A549 (cell line): ENCODE measurements at regions not wholly inside any gene's neighbourhood (a gene's known extent, or its start where the extent isn't known, plus 50 kb on each side); places are given as distances from the start of the nearest gene placed in this dataset.

Experiments used
- ATAC-seq, 2 experiments: fragments of 200-7000 bp in 1 of 2; fragments of >200 bp in 1 of 2; cut with Nextera tagmentation in 1 of 2; cut with Tn5 transposase in 1 of 2; 3 replicates each; pipeline versions ENCODE4 v1.8.0 to v1.9.1; 2018 to 2020; ENCODE audit warnings: mild to moderate bottlenecking in 1 of 2, moderate library complexity in 1 of 2
- CTCF ChIA-PET: fragments of 300-600 bp; sonication (Branson Sonifier 250); formaldehyde crosslinking; extraction: SDS; loops from one replicate; lab custom pipeline; 2021; ENCODE audit warnings: antibody characterized with exemption, inconsistent platforms; lab: Yijun Ruan, JAX
- POLR2A ChIA-PET: fragments of 350-600 bp; formaldehyde crosslinking; extraction: SDS; loops from one replicate; lab custom pipeline; 2021; ENCODE audit warnings: antibody characterized with exemption, inconsistent platforms; lab: Yijun Ruan, JAX
- DNase-seq, 2 experiments: peaks; one replicate each; pipeline versions ENCODE4 v3.0.0 to v3.0.0-alpha.2; 2011 to 2016; ENCODE audit warnings: low read depth in 1 of 2, low spot score in 1 of 2
- FAIRE-seq: peaks from 2 replicates; lab custom pipeline; 2011; peaks lifted over from hg19 to GRCh38; lab: Jason Lieb, UNC
- H3K27ac ChIP-seq, 2 experiments: fragments of >200 bp; sonication (Bioruptor Twin); formaldehyde crosslinking; 3 replicates each; pipeline ENCODE4 v1.5.1; 2016 to 2017
- H3K4me1 ChIP-seq: fragments of >200 bp; sonication (Bioruptor Twin); formaldehyde crosslinking; 3 replicates; pipeline ENCODE4 v1.6.1; 2016
- H3K4me2 ChIP-seq: fragments of >200 bp; sonication (Bioruptor Twin); formaldehyde crosslinking; 3 replicates; pipeline ENCODE4 v1.6.1; 2016
- H3K4me3 ChIP-seq: fragments of >200 bp; sonication (Bioruptor Twin); formaldehyde crosslinking; 3 replicates; pipeline ENCODE4 v1.5.1; 2016
- H3K9me3 ChIP-seq: fragments of >200 bp; sonication (Bioruptor Twin); formaldehyde crosslinking; 3 replicates; pipeline ENCODE4 v1.6.1; 2016
- BCL3 ChIP-seq: fragments of >200 bp; sonication (Bioruptor Twin); formaldehyde crosslinking; IDR thresholded peaks from 3 replicates; pipeline ENCODE4 v1.6.1; 2016
- CBX2 ChIP-seq: fragments of 200-600 bp; sonication (generic); IDR thresholded peaks from 2 replicates; pipeline ENCODE4 v1.6.1; 2016; ENCODE audit warnings: low read depth, mild to moderate bottlenecking, borderline replicate concordance
- CEBPB ChIP-seq, 2 experiments: fragments of >200 bp in 1 of 2; sonication (Bioruptor Twin) in 1 of 2; formaldehyde crosslinking in 1 of 2; IDR thresholded peaks; 2 replicates each; pipeline ENCODE4 v1.6.1; 2012 to 2016
- CTCF ChIP-seq: fragments of >200 bp; sonication (Bioruptor Twin); formaldehyde crosslinking; IDR thresholded peaks from 3 replicates; pipeline ENCODE4 v1.5.1; 2016
- EP300 ChIP-seq, 2 experiments: fragments of >200 bp; sonication (Bioruptor Twin); formaldehyde crosslinking; IDR thresholded peaks; 2 replicates in 1 of 2; 3 replicates in 1 of 2; pipeline ENCODE4 v1.6.1; 2016 to 2017
- FOXS1 ChIP-seq: fragments of 250-450 bp; sonication (Bioruptor Pico); IDR thresholded peaks from 2 replicates; pipeline ENCODE4 v1.5.0; 2020; ENCODE audit warnings: mild to moderate bottlenecking, moderate library complexity
- HES2 ChIP-seq: fragments of >200 bp; sonication (Bioruptor Twin); formaldehyde crosslinking; IDR thresholded peaks from 2 replicates; pipeline ENCODE4 v1.6.1; 2016
- HEYL ChIP-seq: fragments of 250-450 bp; sonication (Bioruptor Pico); IDR thresholded peaks from 2 replicates; pipeline ENCODE4 v1.8.0; 2021; ENCODE audit warnings: mild to moderate bottlenecking, moderate library complexity
- HMGXB4 ChIP-seq: fragments of 250-450 bp; sonication (Bioruptor Pico); IDR thresholded peaks from 2 replicates; pipeline ENCODE4 v1.5.0; 2021; ENCODE audit warnings: mild to moderate bottlenecking, moderate library complexity, borderline replicate concordance
- KDM5A ChIP-seq: fragments of 200-600 bp; sonication (generic); IDR thresholded peaks from 2 replicates; pipeline ENCODE4 v1.6.1; 2016; ENCODE audit warnings: antibody characterized with exemption, mild to moderate bottlenecking
- NR3C1 ChIP-seq: fragments of >200 bp; sonication (Bioruptor Twin); formaldehyde crosslinking; IDR thresholded peaks from 3 replicates; pipeline ENCODE4 v1.6.1; 2017
- RAD21 ChIP-seq, 2 experiments: fragments of >200 bp in 1 of 2; sonication (Bioruptor Twin) in 1 of 2; formaldehyde crosslinking in 1 of 2; IDR thresholded peaks in 1 of 2; conservative IDR thresholded peaks in 1 of 2; 2 replicates in 1 of 2; 3 replicates in 1 of 2; pipeline ENCODE4 v1.6.1; 2012 to 2018; ENCODE audit warnings: inconsistent platforms in 1 of 2
- RNF2 ChIP-seq: fragments of 200-600 bp; sonication (generic); IDR thresholded peaks from 2 replicates; pipeline ENCODE4 v1.6.1; 2016; ENCODE audit warnings: low read depth, mild to moderate bottlenecking, antibody characterized with exemption, moderate library complexity, borderline replicate concordance
- SMC3 ChIP-seq: fragments of >200 bp; sonication (Bioruptor Twin); formaldehyde crosslinking; IDR thresholded peaks from 3 replicates; pipeline ENCODE4 v1.6.1; 2018; ENCODE audit warnings: inconsistent platforms
- SREBF2 ChIP-seq: fragments of 450-650 bp; IDR thresholded peaks from 2 replicates; pipeline ENCODE4 v1.6.1; 2014; ENCODE audit warnings: mild to moderate bottlenecking, moderate library complexity
- TFCP2L1 ChIP-seq: fragments of 250-450 bp; sonication (Bioruptor Pico); IDR thresholded peaks from 2 replicates; pipeline ENCODE4 v1.5.0; 2021; ENCODE audit warnings: mild to moderate bottlenecking
- WGBS: methylation state at CpG from one replicate; pipeline ENCODE4 v1.1.6; 2017; ENCODE audit errors: missing lambda C conversion rate; 5-methylcytosine and 5-hydroxymethylcytosine counted together

- H3K9me3 ChIP-seq = no peaks in the 10 kb centered on the region
- FAIRE-seq = no peak
- H3K4me2 ChIP-seq = no peak overlapping the region
- DNase-seq = peak; percentile 41 to 88
- no peak overlapping the region for H3K27ac ChIP-seq
- TF ChIP-seq SMC3 (peak; percentile 46), CTCF (peak; percentile 67), RAD21 (conservative IDR thresholded peaks at IDR 0.05 in 1 of 2, IDR thresholded peaks at IDR 0.05 in 1 of 2) (peak; percentile 59 to 78), HEYL (CRISPR knock-in tag) (no peak)
- H3K4me1 ChIP-seq = no peaks in the 10 kb centered on the region
- ChIA-PET CTCF (interaction anchor here (0.6 to 3.9 kb wide), 34 partner anchors 9 to 504 kb away, joined by 3 to 63 read pairs (median 5); no protein-coding TSS in a partner anchor), POLR2A (no interaction called here)
- 33% methylated on average over 12 of the region's 12 CpGs for WGBS
- no peak overlapping the region for H3K4me3 ChIP-seq
- peak; percentile 90 to 99 for ATAC-seq
These were observed 63.5 kb upstream of the CAPRIN1 start for GRCh38 chr11:33987975-33988580.

GRCh38 chr11:33987545-33987944 is 64.0 kb upstream of the CAPRIN1 start:
- Histone ChIP-seq H3K4me2 (no peak overlapping the region), H3K27ac (no peak overlapping the region), H3K4me3 (no peak overlapping the region), H3K4me1 (no peaks in the 10 kb centered on the region), H3K9me3 (no peaks in the 10 kb centered on the region)
- CTCF ChIA-PET = interaction anchor here (0.6 to 3.9 kb wide), 33 partner anchors 9 to 375 kb away, joined by 3 to 63 read pairs (median 5); no protein-coding TSS in a partner anchor
- ATAC-seq (no peak), FAIRE-seq (no peak), DNase-seq (no peak)
- 83% methylated on average over 3 of the region's 3 CpGs for WGBS
- POLR2A ChIA-PET = no interaction called here
- TF ChIP-seq CEBPB (IDR thresholded peaks at IDR 0.05) (no peak), RNF2 (no peak), CBX2 (no peak), FOXS1 (CRISPR knock-in tag) (no peak), BCL3 (no peak), NR3C1 (no peak), HMGXB4 (CRISPR knock-in tag) (no peak), HES2 (no peak), KDM5A (no peak), EP300 (IDR thresholded peaks at IDR 0.05) (no peak), SREBF2 (no peak), TFCP2L1 (CRISPR knock-in tag) (no peak)
